Stimulated activated CD4-positive, alpha-beta T cell treated with anti-CD3 and anti-CD28 coated beads, Interleukin-1b, Interleukin-23, amount 100 ng/mL, for 48 hours (primary cell): ENCODE measurements at regions not wholly inside any gene's neighbourhood (a gene's known extent, or its start where the extent isn't known, plus 50 kb on each side); places are given as distances from the start of the nearest gene placed in this dataset.
"Not testable (repeated sequence)": the region's sequence is repeated elsewhere in the genome, so short reads cannot be mapped to it uniquely, and the experiment has no call there.

Source experiments
- DNase-seq: peaks from one replicate; pipeline ENCODE4 v3.0.0-alpha.2; 2020

DNA sequence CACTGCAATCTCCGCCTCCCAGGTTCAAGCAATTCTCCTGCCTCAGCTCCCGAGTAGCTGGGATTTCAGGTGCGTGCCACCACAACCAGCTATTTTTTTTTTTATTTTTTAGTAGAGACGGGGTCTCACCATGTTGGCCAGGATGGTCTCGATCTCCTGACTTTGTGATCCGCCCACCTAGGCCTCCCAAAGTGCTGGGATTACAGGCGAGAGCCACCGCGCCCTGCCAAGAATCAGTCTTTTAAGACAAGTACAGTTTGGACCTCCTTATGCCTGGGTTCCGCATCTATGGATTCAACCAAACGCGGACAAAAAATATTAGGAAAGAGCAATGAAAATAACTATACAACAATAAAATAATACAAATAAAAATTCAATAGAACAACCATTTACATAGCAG lies 285.9 kb upstream of the HS6ST1 start:
- DNase-seq = not testable (repeated sequence)

GRCh38 chr2:128605421-128605820 lies 286.8 kb upstream of the HS6ST1 start:
- no peak for DNase-seq

DNA sequence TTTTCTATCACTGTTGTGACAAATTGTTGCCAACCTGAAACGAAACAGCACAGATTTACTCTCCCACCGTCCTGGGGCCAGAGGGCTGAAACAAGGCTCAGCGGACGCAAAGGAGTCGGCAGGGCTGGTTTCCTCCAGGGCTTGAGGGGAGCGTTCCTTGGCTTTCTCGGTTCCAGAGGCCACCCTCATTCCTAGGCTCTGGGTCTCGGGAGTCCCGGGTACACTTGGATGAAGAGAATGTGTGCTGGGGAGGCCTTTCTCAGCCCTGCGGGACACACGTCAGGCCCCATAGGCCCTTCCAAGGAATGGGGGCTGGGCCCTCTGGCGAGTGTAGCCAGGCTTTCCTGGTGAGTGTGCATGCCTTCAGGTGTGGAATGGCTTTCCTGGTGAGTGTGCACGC lies 287.3 kb upstream of the HS6ST1 start:
- no peak for DNase-seq

- DNase-seq = no peak
Measured at GRCh38 chr2:128606837-128607236, 288.2 kb upstream of the HS6ST1 start.

DNA sequence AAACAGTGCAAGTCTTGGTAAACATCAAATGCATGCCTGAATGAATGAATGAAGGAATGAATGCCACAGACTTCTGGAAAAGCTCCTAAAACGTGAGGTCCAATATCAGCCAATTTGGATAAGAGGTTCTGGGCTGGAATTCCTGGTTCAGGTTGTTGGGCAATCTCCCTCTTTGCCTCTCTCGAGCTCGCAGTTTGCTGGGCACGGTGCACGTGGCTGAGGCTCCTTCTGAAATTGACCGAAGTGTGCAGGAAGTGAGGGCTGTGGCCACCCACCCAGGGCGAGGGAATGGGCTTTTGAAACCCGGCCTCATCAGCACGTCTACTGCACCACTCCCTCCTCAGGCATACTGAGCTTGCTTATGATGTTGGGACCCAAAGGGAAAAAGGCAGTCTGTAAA lies 288.8 kb upstream of the HS6ST1 start:
- DNase-seq = no peak

DNA sequence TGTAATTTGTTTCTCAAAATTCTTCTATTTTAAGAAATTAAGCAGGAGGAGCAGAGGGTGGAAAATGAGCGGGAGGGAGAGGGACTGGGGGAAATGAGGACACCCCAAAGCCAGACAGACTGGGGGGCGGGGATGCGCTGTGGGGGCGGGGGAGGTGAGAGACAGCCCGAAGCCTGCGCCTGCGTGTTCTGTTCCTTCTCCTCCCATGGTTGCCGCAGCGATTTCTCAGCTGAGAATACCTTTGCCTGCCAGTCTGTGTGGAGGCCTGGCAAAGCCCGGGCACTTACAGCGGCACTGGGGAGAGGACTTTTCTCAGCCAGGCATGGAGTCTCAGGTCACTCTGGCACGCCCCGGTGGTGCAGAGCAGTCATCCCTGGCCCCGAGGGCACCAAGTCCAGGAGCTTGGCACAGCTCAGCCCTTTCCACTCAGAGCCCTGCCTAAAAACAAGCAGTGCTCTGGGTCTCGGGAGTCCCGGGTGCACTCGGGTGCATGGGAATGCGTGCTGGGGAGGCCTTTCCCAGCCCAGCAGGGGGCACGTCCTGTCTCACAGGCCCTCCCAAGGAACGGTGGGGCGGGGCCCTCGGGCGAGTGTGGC lies 289.3 kb upstream of the HS6ST1 start:
- DNase-seq = no peak

DNA sequence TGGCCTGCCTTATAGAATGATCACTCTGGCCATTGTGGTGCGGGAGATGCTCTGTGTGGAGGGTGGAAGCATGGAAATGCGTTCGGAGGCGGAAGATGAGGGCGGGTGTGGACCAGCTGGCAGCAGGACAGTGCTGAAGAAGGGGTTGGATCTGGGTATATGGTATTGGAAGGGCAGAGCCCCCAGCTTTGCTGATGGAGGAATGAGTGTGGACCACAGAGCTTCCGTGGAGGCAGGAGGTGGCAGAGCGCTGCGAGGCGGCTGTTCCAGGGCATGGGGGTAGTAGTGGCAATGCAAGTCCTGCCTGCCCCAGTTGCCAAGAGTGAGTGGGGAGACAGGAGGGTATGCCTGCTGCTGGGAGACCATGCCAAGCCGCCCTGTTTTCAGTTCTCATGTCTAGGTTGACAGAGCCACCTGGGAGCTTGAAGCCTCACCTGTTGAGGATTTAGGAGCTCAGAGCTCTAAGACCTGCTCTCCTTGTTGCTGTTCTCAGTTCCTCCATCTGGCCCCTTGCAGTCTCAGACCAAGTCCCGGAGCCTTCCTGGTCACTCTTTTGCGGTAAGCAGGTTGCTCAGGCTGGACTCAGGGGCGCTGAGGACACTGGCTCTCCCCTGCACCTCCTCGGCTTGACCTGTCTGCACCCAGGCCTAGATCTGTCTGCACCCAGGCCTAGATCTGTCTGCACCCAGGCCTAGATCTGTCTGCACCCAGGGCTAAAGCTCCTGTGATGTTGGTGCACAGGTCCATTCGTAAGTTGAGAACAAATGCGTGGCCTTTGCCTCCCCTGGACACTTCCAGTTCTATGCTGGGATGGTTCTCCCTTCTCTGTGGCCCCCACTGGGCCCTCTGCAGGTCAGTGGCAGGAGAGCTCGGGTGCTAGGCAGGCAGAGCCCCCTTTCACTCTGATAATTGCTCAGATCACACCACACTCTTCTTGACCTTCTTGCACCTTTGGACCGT lies 290.5 kb upstream of the HS6ST1 start:
- DNase-seq = no peak

- no peak for DNase-seq
Measured at GRCh38 chr2:128610496-128610895, 291.8 kb upstream of the HS6ST1 start.

- DNase-seq = no peak
Measured at GRCh38 chr2:128611421-128612320, 293.0 kb upstream of the HS6ST1 start.

GRCh38 chr2:128612628-128613027 lies 294.0 kb upstream of the HS6ST1 start:
- DNase-seq = no peak

- DNase-seq = no peak
Measured at GRCh38 chr2:128613351-128613750, 294.7 kb upstream of the HS6ST1 start.

GRCh38 chr2:128613876-128614275 lies 295.2 kb upstream of the HS6ST1 start:
- no peak for DNase-seq

GRCh38 chr2:128614907-128615306 lies 296.2 kb upstream of the HS6ST1 start:
- not testable (repeated sequence) for DNase-seq

- DNase-seq = no peak
Measured at GRCh38 chr2:128615571-128615970, 296.9 kb upstream of the HS6ST1 start.

GRCh38 chr2:128617029-128617590 lies 298.4 kb upstream of the HS6ST1 start:
- no peak for DNase-seq

DNA sequence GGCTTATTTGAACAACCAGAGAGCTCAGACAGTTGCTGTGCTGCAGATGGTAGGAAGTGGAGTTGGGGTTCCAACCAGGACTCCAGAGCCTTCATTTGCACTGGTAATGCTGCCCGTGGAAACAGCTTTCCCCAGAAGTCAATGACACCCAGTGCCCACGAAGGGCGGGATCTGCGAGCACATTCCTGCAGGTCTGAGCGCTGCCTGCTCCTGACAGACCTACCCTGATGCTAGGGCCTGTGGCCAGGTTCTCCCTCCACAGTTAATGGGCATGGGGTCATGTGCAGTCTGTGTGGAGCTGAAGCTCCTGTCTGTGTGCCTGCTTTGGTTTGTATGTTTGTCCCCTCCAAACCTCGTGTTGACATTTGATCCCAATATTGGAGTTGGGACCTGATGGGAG lies 299.0 kb upstream of the HS6ST1 start:
- no peak for DNase-seq

GRCh38 chr2:128618642-128619041 lies 300.0 kb upstream of the HS6ST1 start:
- no peak for DNase-seq

DNA sequence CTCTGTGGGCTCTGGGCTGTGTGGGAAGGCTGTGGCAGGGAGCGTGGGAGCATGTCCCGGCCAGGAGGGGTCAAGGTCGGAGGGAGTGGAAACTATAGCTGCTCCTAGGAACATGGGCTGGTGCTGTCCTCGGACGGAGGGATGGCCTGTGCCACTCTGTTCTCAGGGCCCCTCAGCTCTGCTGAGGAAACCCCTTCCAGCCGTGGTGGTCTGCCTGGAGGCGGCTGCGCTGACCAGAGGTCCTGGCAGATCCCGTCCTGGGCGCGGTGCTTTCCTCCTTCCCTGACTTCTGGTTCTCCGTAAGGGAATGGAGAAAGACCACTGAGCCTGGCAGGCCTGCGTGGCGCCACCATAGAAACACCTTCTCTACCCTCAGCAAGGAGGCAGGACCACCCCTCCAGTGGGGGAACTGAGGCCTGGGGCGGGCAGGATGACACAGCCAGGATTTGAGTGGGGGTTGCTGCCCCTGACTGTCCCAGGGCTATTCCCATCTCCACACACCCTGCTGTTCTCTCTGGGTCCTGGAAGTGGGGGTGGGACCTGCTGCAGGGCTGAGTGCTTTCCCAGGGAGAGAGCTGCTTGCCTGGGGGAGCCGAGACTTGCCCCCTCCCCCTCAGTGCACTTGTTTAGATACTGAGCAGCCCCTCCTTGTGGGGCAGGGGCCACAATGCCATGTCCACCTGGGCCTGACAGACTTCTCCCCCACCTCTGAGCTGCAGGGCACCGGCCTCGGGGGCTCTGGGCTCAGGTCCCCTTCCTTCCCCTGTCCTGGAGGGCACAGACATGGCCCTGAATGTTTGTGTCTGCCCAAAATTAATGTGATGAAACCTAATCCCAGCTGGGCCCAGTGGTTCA lies 301.0 kb upstream of the HS6ST1 start:
- no peak for DNase-seq

GRCh38 chr2:128621074-128621473 lies 302.4 kb upstream of the HS6ST1 start:
- no peak for DNase-seq

GRCh38 chr2:128622371-128622770 lies 303.7 kb upstream of the HS6ST1 start:
- no peak for DNase-seq

DNA sequence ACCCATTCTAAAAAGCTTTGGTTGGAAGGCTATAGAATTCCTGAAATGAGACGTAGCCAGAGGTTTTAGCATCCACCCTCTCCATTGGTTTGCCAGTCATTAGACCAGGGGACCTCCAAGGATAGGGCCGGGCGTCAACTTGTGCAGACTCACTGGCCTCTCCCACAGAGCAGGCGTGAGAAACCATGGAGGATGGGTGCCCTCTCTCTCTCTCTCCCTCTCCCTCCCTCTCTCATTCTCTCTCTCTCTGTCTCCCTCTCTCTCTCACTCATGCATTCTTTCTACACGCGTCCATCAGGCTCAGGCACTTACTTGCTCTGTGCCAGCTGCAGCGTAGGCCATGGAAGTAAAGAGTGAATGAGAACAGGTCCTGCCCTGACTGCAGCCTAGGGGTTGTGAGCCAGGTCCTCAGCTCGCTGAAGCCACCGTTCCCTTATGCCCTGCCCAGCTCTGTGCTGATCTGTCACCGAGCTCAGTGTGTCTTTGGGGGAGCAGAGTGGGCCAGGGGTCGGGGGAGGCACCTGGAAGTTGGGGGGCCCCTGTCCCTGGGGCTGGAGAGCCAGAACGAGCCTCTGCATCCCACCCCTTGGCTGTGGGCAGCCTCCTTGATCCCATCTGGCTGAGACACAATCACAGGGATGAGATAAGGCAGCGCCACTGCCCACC lies 304.4 kb upstream of the HS6ST1 start:
- DNase-seq = no peak
